HG02970 (cell line): ENCODE measurements at regions not wholly inside any gene's neighbourhood (a gene's known extent, or its start where the extent isn't known, plus 50 kb on each side); places are given as distances from the start of the nearest gene placed in this dataset.

Experiments
- ATAC-seq: cut with Tn5 transposase; IDR thresholded peaks from one replicate; pipeline ENCODE4 v1.9.1; 2021; ENCODE audit warnings: mild to moderate bottlenecking, moderate library complexity, moderate number of reproducible peaks; ENCODE audit not compliant: unreplicated experiment, low FRiP score

- no peak for ATAC-seq
Measured at GRCh38 chr11:38100836-38101462, 1502.9 kb upstream of the RAG2 start.

GRCh38 chr11:38095268-38095667, 1497.2 kb upstream of the RAG2 start:
- no peak for ATAC-seq

GRCh38 chr11:38089726-38090125, 1491.7 kb upstream of the RAG2 start:
- no peak for ATAC-seq

GRCh38 chr11:38060920-38061319, 1462.9 kb upstream of the RAG2 start:
- no peak for ATAC-seq

- no peak for ATAC-seq
Measured at GRCh38 chr11:38060136-38060535, 1462.1 kb upstream of the RAG2 start.

- no peak for ATAC-seq
Measured at GRCh38 chr11:38046571-38047135, 1448.6 kb upstream of the RAG2 start.

GRCh38 chr11:38043060-38043459, 1445.0 kb upstream of the RAG2 start:
- ATAC-seq = no peak

- no peak for ATAC-seq
Measured at GRCh38 chr11:38038777-38039176, 1440.7 kb upstream of the RAG2 start.

- no peak for ATAC-seq
Measured at GRCh38 chr11:38019072-38019775, 1421.2 kb upstream of the RAG2 start.

GRCh38 chr11:38014405-38014804, 1416.4 kb upstream of the RAG2 start:
- ATAC-seq = no peak

GRCh38 chr11:38013157-38013556, 1415.1 kb upstream of the RAG2 start:
- no peak for ATAC-seq

GRCh38 chr11:38011496-38011895, 1413.5 kb upstream of the RAG2 start:
- no peak for ATAC-seq

GRCh38 chr11:38009932-38010331, 1411.9 kb upstream of the RAG2 start:
- no peak for ATAC-seq

GRCh38 chr11:38006466-38006865, 1408.4 kb upstream of the RAG2 start:
- no peak for ATAC-seq

GRCh38 chr11:38005597-38005996, 1407.6 kb upstream of the RAG2 start:
- no peak for ATAC-seq

- no peak for ATAC-seq
Measured at GRCh38 chr11:37999171-37999570, 1401.1 kb upstream of the RAG2 start.

GRCh38 chr11:37995886-37996285, 1397.8 kb upstream of the RAG2 start:
- ATAC-seq = no peak

- ATAC-seq = no peak
Measured at GRCh38 chr11:37988031-37988430, 1390.0 kb upstream of the RAG2 start.

- ATAC-seq = no peak
Measured at GRCh38 chr11:37984991-37985390, 1387.0 kb upstream of the RAG2 start.

- ATAC-seq = no peak
Measured at GRCh38 chr11:37978647-37979046, 1380.6 kb upstream of the RAG2 start.

- ATAC-seq = no peak
Measured at GRCh38 chr11:37973941-37974340, 1375.9 kb upstream of the RAG2 start.

GRCh38 chr11:37972691-37973090, 1374.7 kb upstream of the RAG2 start:
- no peak for ATAC-seq
